ENCODE measurements at regions not wholly inside any gene's neighbourhood (a gene's known extent, or its start where the extent isn't known, plus 50 kb on each side); places are given as distances from the start of the nearest gene placed in this dataset.
"Not testable (repeated sequence)": the region's sequence is repeated elsewhere in the genome, so short reads cannot be mapped to it uniquely, and the experiment has no call there.

- DNase-seq = no peak
Observed at GRCh38 chr2:88925770-88926462, 234.4 kb downstream of the RPIA start.

- no peak for DNase-seq
Observed at GRCh38 chr2:88927128-88927527, 235.7 kb downstream of the RPIA start.

GRCh38 chr2:88930659-88931058 lies 239.2 kb downstream of the RPIA start:
- DNase-seq = no peak

GRCh38 chr2:88932686-88933085 lies 241.2 kb downstream of the RPIA start:
- DNase-seq = no peak

- no peak for DNase-seq
Observed at GRCh38 chr2:88933091-88933490, 241.6 kb downstream of the RPIA start.

GRCh38 chr2:88933980-88934379 lies 242.5 kb downstream of the RPIA start:
- DNase-seq = no peak

- DNase-seq = not testable (repeated sequence)
Observed at GRCh38 chr2:88941178-88941577, 249.7 kb downstream of the RPIA start.

- DNase-seq = no peak
Observed at GRCh38 chr2:88942798-88943197, 251.3 kb downstream of the RPIA start.

- no peak for DNase-seq
Observed at GRCh38 chr2:88949336-88949735, 257.9 kb downstream of the RPIA start.

- DNase-seq = no peak
Observed at GRCh38 chr2:88950010-88950409, 258.5 kb downstream of the RPIA start.

- no peak for DNase-seq
Observed at GRCh38 chr2:88955607-88956006, 264.1 kb downstream of the RPIA start.

GRCh38 chr2:88959480-88960204 lies 268.2 kb downstream of the RPIA start:
- no peak for DNase-seq

GRCh38 chr2:88961323-88961722 lies 269.9 kb downstream of the RPIA start:
- not testable (repeated sequence) for DNase-seq

- DNase-seq = no peak
Observed at GRCh38 chr2:88967844-88968243, 276.4 kb downstream of the RPIA start.

GRCh38 chr2:88978011-88978410 lies 286.5 kb downstream of the RPIA start:
- not testable (repeated sequence) for DNase-seq

- DNase-seq = not testable (repeated sequence)
Observed at GRCh38 chr2:88978446-88978845, 287.0 kb downstream of the RPIA start.

- DNase-seq = not testable (repeated sequence)
Observed at GRCh38 chr2:88984079-88984478, 292.6 kb downstream of the RPIA start.

- not testable (repeated sequence) for DNase-seq
Observed at GRCh38 chr2:88986721-88987330, 295.4 kb downstream of the RPIA start.

- not testable (repeated sequence) for DNase-seq
Observed at GRCh38 chr2:88988617-88989016, 297.1 kb downstream of the RPIA start.

- DNase-seq = not testable (repeated sequence)
Observed at GRCh38 chr2:88992819-88993218, 301.3 kb downstream of the RPIA start.

- not testable (repeated sequence) for DNase-seq
Observed at GRCh38 chr2:88994856-88995255, 303.4 kb downstream of the RPIA start.

GRCh38 chr2:88996588-88996987 lies 305.1 kb downstream of the RPIA start:
- not testable (repeated sequence) for DNase-seq

- no peak for DNase-seq
Observed at GRCh38 chr2:88999365-88999764, 307.9 kb downstream of the RPIA start.

- DNase-seq = no peak
Observed at GRCh38 chr2:89000235-89000634, 308.8 kb downstream of the RPIA start.
